WTC11 (cell line): ENCODE measurements at regions not wholly inside any gene's neighbourhood (a gene's known extent, or its start where the extent isn't known, plus 50 kb on each side); places are given as distances from the start of the nearest gene placed in this dataset.

Experiments
- ATAC-seq: fragments of 200-7000 bp; cut with Tn5 transposase; 2 replicates; pipeline ENCODE4 v1.10.0; 2021; ENCODE audit warnings: mild to moderate bottlenecking, moderate library complexity
- CTCF ChIA-PET: fragments of 300-600 bp; sonication (Branson Sonifier 250); formaldehyde crosslinking; loops from one replicate; lab custom pipeline; 2021; ENCODE audit warnings: antibody characterized with exemption; lab: Charles Lee
- POLR2A ChIA-PET: fragments of 350-600 bp; sonication (Branson Sonifier 250); formaldehyde crosslinking; loops from one replicate; lab custom pipeline; 2021; ENCODE audit warnings: antibody characterized with exemption; lab: Charles Lee
- DNase-seq: peaks from one replicate; pipeline ENCODE4 v3.0.0; 2021; ENCODE audit warnings: low spot score
- H3K27ac Mint-ChIP-seq: 2 replicates; pipeline ENCODE4 v1.8.0; 2021; ENCODE audit warnings: mixed read lengths
- H3K27me3 Mint-ChIP-seq: 2 replicates; pipeline ENCODE4 v1.8.0; 2021; ENCODE audit warnings: low read depth, mild to moderate bottlenecking, moderate library complexity, mixed read lengths
- H3K36me3 Mint-ChIP-seq: 2 replicates; pipeline ENCODE4 v1.8.0; 2021; ENCODE audit warnings: mixed read lengths
- H3K4me1 Mint-ChIP-seq: 2 replicates; pipeline ENCODE4 v1.8.0; 2022; ENCODE audit warnings: mixed read lengths
- H3K4me3 Mint-ChIP-seq: 2 replicates; pipeline ENCODE4 v1.8.0; 2021; ENCODE audit warnings: mild to moderate bottlenecking, moderate library complexity, mixed read lengths
- H3K9me3 Mint-ChIP-seq: 2 replicates; pipeline ENCODE4 v1.8.0; 2021; ENCODE audit warnings: mixed read lengths
- E2F5 ChIP-seq: sonication (generic); formaldehyde crosslinking; IDR thresholded peaks from 2 replicates; pipeline ENCODE4 v1.8.1; 2022; ENCODE audit warnings: mild to moderate bottlenecking, moderate library complexity, missing genetic modification reagents
- NR2C2 ChIP-seq: sonication (generic); formaldehyde crosslinking; IDR thresholded peaks from 2 replicates; pipeline ENCODE4 v1.8.0; 2022; ENCODE audit warnings: mild to moderate bottlenecking, missing genetic modification reagents
- PRRX2 ChIP-seq: fragments of 250-450 bp; sonication (Bioruptor Pico); IDR thresholded peaks from 2 replicates; pipeline ENCODE4 v1.8.0; 2021; ENCODE audit warnings: mild to moderate bottlenecking
- RELA ChIP-seq: sonication (generic); formaldehyde crosslinking; IDR thresholded peaks from 2 replicates; pipeline ENCODE4 v1.8.1; 2022; ENCODE audit warnings: missing genetic modification reagents, mild to moderate bottlenecking, borderline replicate concordance
- SOX15 ChIP-seq: fragments of 250-450 bp; sonication (Bioruptor Pico); IDR thresholded peaks from 2 replicates; pipeline ENCODE4 v1.9.0; 2021; ENCODE audit warnings: mild to moderate bottlenecking
- TCF7 ChIP-seq: sonication (generic); formaldehyde crosslinking; IDR thresholded peaks from 2 replicates; pipeline ENCODE4 v1.8.0; 2022; ENCODE audit warnings: mild to moderate bottlenecking, low read depth, missing genetic modification reagents, moderate library complexity
- ZMAT4 ChIP-seq: fragments of 250-450 bp; sonication (Bioruptor Pico); IDR thresholded peaks from 2 replicates; pipeline ENCODE4 v1.9.0; 2021; ENCODE audit warnings: mild to moderate bottlenecking
- ZNF396 ChIP-seq: fragments of 250-450 bp; sonication (Bioruptor Pico); IDR thresholded peaks from 2 replicates; pipeline ENCODE4 v1.8.0; 2021; ENCODE audit warnings: mild to moderate bottlenecking, moderate library complexity, borderline replicate concordance
- ZNF671 ChIP-seq: fragments of 250-450 bp; sonication (Bioruptor Pico); IDR thresholded peaks from 2 replicates; pipeline ENCODE4 v1.8.0; 2021; ENCODE audit warnings: mild to moderate bottlenecking
- TF ChIP-seq, protein P1 (sequence below): fragments of 200-600 bp; IDR thresholded peaks from 2 replicates; pipeline ENCODE4 v1.8.0; 2022; ENCODE audit warnings: antibody characterized with exemption
- TF ChIP-seq, protein P2 (sequence below): fragments of 250-450 bp; sonication (Bioruptor Pico); conservative IDR thresholded peaks from 2 replicates; pipeline ENCODE4 v1.9.0; 2021; ENCODE audit warnings: mild to moderate bottlenecking
- TF ChIP-seq, protein P3 (sequence below): sonication (generic); formaldehyde crosslinking; conservative IDR thresholded peaks from 2 replicates; pipeline ENCODE4 v1.8.1; 2023; ENCODE audit warnings: mild to moderate bottlenecking, low read depth, missing genetic modification reagents, moderate library complexity
- TF ChIP-seq, protein P4 (sequence below): sonication (generic); formaldehyde crosslinking; IDR thresholded peaks from 2 replicates; pipeline ENCODE4 v1.8.1; 2023; ENCODE audit warnings: mild to moderate bottlenecking, missing genetic modification reagents, borderline replicate concordance
- TF ChIP-seq, protein P5 (sequence below): sonication (generic); formaldehyde crosslinking; IDR thresholded peaks from 2 replicates; pipeline ENCODE4 v1.8.1; 2023; ENCODE audit warnings: mild to moderate bottlenecking, missing genetic modification reagents, moderate library complexity

DNA sequence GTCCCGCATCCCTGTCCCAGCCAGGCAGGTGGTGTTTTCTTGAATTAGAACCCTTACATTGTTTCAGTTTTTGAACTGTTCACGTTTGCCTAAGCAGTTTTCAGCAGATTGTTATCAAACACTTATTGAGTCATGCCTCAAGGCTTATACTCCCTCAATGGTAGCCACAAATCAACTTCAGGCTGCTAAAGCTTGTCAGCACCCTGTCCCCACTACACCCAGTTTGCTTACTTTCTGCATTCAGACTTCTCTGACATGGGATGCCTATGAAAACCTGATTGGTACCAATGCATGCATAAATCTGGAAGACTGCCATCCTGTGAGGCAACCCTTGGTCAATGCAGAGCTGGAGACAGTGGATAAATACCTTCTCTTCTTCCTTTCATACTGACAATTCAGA, 225.4 kb downstream of the BTG1 start:
- TF ChIP-seq PRRX2 (CRISPR knock-in tag) (no peak), ZMAT4 (CRISPR knock-in tag) (no peak), RELA (CRISPR knock-in tag) (no peak), E2F5 (no peak), NR2C2 (CRISPR knock-in tag) (no peak), ZNF396 (CRISPR knock-in tag) (no peak), TCF7 (CRISPR knock-in tag) (no peak), SOX15 (no peak), ZNF671 (CRISPR knock-in tag) (no peak)
- TF ChIP-seq, protein P1, sequence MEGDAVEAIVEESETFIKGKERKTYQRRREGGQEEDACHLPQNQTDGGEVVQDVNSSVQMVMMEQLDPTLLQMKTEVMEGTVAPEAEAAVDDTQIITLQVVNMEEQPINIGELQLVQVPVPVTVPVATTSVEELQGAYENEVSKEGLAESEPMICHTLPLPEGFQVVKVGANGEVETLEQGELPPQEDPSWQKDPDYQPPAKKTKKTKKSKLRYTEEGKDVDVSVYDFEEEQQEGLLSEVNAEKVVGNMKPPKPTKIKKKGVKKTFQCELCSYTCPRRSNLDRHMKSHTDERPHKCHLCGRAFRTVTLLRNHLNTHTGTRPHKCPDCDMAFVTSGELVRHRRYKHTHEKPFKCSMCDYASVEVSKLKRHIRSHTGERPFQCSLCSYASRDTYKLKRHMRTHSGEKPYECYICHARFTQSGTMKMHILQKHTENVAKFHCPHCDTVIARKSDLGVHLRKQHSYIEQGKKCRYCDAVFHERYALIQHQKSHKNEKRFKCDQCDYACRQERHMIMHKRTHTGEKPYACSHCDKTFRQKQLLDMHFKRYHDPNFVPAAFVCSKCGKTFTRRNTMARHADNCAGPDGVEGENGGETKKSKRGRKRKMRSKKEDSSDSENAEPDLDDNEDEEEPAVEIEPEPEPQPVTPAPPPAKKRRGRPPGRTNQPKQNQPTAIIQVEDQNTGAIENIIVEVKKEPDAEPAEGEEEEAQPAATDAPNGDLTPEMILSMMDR: no peak
- TF ChIP-seq, protein P2, sequence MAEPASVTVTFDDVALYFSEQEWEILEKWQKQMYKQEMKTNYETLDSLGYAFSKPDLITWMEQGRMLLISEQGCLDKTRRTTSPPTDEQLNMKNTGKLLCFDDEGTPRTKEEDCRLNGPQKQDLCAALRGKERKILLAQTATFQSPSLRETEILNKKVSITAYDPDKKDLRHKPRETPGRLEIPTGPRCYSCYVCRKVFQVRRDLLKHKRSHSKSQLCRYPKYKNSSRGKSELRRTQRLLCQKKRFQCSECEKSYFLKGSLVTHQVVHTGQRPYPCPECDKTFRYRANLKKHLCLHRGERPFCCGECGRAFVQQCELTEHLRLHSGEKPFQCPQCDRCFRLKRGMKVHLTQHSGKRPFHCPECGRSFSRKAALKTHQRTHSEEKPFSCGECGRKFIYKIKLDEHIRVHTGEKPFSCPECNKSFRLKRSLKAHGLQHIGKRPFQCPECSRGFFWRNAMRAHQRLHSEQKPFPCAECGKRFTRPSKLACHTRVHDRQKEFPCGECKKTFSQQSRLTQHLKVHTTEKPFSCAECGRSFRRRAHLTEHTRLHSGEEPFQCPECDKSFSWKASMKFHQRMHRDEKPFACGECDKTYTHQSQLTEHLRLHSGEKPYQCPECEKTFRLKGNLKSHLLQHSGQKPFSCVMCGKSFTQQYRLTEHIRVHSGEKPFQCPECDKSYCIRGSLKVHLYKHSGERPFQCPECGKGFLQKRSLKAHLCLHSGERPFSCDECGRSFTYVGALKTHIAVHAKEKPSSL (CRISPR knock-in tag): no peak
- TF ChIP-seq, protein P3, sequence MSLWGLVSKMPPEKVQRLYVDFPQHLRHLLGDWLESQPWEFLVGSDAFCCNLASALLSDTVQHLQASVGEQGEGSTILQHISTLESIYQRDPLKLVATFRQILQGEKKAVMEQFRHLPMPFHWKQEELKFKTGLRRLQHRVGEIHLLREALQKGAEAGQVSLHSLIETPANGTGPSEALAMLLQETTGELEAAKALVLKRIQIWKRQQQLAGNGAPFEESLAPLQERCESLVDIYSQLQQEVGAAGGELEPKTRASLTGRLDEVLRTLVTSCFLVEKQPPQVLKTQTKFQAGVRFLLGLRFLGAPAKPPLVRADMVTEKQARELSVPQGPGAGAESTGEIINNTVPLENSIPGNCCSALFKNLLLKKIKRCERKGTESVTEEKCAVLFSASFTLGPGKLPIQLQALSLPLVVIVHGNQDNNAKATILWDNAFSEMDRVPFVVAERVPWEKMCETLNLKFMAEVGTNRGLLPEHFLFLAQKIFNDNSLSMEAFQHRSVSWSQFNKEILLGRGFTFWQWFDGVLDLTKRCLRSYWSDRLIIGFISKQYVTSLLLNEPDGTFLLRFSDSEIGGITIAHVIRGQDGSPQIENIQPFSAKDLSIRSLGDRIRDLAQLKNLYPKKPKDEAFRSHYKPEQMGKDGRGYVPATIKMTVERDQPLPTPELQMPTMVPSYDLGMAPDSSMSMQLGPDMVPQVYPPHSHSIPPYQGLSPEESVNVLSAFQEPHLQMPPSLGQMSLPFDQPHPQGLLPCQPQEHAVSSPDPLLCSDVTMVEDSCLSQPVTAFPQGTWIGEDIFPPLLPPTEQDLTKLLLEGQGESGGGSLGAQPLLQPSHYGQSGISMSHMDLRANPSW (CRISPR knock-in tag): no peak
- TF ChIP-seq, protein P4, sequence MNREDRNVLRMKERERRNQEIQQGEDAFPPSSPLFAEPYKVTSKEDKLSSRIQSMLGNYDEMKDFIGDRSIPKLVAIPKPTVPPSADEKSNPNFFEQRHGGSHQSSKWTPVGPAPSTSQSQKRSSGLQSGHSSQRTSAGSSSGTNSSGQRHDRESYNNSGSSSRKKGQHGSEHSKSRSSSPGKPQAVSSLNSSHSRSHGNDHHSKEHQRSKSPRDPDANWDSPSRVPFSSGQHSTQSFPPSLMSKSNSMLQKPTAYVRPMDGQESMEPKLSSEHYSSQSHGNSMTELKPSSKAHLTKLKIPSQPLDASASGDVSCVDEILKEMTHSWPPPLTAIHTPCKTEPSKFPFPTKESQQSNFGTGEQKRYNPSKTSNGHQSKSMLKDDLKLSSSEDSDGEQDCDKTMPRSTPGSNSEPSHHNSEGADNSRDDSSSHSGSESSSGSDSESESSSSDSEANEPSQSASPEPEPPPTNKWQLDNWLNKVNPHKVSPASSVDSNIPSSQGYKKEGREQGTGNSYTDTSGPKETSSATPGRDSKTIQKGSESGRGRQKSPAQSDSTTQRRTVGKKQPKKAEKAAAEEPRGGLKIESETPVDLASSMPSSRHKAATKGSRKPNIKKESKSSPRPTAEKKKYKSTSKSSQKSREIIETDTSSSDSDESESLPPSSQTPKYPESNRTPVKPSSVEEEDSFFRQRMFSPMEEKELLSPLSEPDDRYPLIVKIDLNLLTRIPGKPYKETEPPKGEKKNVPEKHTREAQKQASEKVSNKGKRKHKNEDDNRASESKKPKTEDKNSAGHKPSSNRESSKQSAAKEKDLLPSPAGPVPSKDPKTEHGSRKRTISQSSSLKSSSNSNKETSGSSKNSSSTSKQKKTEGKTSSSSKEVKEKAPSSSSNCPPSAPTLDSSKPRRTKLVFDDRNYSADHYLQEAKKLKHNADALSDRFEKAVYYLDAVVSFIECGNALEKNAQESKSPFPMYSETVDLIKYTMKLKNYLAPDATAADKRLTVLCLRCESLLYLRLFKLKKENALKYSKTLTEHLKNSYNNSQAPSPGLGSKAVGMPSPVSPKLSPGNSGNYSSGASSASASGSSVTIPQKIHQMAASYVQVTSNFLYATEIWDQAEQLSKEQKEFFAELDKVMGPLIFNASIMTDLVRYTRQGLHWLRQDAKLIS (CRISPR knock-in tag): no peak
- TF ChIP-seq, protein P5, sequence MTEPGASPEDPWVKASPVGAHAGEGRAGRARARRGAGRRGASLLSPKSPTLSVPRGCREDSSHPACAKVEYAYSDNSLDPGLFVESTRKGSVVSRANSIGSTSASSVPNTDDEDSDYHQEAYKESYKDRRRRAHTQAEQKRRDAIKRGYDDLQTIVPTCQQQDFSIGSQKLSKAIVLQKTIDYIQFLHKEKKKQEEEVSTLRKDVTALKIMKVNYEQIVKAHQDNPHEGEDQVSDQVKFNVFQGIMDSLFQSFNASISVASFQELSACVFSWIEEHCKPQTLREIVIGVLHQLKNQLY (CRISPR knock-in tag): no peak
- Mint-ChIP-seq H3K9me3 (peaks cover 8% of the 10 kb centered on the region), H3K27me3 (no peaks in the 10 kb centered on the region), H3K27ac (no peak overlapping the region), H3K36me3 (no peaks in the 10 kb centered on the region), H3K4me1 (peaks cover 3% of the 10 kb centered on the region; the same call in 1 of the 2 replicates), H3K4me3 (no peak overlapping the region)
- ChIA-PET POLR2A (no interaction called here), CTCF (no interaction called here)
- no peak for ATAC-seq
- DNase-seq: no peak
